MV-4-11 (cell line): ENCODE measurements at regions not wholly inside any gene's neighbourhood (a gene's known extent, or its start where the extent isn't known, plus 50 kb on each side); places are given as distances from the start of the nearest gene placed in this dataset.

Experiments
- DNase-seq: peaks from one replicate; lab custom pipeline; 2025; lab: John Stamatoyannopoulos, UW

- no peak for DNase-seq
Measured at GRCh38 chr2:71936076-71937030, 211.3 kb downstream of the CYP26B1 start.

DNA sequence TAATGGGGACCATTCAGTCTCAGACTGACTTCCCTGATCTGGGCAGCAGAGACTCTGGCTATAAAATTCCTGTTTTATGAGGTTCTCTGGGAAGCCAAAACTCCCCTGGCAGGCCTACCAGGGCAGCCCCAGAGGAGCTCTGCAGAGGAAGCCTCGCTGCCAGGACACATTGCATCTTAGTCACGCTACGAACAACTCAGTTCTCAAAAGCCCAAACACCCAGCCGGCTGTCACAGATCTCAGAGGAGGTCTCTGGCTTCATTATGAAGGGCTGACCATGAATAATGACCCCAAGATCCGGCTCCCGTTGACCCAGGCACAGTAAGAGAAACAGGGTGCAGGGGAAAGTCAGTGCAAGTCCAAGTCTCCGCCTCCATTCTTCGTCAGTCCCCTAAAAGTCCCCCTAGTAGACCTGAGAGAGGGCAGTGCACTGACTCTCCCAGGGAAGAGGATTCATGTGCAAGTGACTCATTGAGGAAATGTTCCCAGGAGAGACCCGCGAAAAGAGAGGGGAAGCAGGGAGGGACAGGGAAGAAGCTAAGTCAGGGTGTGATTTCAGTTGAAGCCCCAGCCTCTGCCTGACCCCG is 212.3 kb downstream of the CYP26B1 start:
- DNase-seq: no peak

GRCh38 chr2:71934595-71935261 is 212.9 kb downstream of the CYP26B1 start:
- DNase-seq: peak; percentile 93

DNA sequence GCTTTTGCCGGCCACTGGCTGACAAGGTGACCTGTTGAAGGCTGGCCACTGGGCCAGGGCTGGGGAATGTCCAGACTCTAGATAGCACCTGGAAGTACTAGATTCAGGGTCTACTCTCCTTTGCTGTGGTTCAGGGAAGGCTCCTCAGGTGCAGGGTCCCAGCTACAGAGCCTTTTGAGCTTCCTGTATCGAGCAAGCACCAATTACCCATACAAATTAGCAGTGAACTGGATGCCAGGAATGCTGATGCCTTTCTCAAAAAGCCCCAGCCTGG is 213.4 kb downstream of the CYP26B1 start:
- DNase-seq: no peak

- no peak for DNase-seq
Measured at GRCh38 chr2:71933467-71934319, 214.0 kb downstream of the CYP26B1 start.

GRCh38 chr2:71932780-71933466 is 214.7 kb downstream of the CYP26B1 start:
- no peak for DNase-seq

DNA sequence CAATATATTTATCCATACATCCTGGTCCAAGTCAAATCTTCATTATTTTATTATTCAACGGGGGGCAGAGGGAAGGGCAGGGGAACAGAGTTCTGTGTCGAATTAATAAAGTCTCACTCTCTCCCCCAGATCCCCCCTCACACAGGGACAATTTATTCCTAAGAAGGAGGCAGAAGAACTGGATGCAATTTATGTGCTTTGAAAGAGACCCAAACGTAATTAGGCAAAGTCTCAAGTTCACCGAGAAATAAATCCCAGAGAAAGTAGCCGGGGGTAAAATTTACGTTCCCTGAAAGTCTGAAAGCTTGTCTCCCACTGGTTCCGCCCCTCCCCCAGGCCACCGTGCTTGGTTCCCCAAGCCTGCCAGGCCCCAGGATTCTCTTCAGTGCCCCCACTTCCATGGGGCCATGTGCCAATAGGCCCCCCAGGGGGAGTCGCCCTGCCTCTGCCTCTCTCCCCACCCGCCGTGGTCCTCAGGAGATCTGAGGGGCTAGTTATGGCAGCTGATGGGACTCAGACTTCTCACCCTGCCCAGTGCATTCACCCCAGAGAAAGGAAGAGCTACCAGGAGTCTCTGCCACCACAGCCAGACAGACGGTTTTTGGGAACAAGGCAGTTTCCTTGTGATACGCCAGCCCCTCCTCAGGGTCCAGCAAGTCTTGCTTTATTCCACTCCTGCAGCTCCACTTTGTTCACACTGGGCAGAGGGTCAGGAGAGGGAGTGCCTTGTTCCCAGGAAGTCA is 215.5 kb downstream of the CYP26B1 start:
- DNase-seq: no peak

DNA sequence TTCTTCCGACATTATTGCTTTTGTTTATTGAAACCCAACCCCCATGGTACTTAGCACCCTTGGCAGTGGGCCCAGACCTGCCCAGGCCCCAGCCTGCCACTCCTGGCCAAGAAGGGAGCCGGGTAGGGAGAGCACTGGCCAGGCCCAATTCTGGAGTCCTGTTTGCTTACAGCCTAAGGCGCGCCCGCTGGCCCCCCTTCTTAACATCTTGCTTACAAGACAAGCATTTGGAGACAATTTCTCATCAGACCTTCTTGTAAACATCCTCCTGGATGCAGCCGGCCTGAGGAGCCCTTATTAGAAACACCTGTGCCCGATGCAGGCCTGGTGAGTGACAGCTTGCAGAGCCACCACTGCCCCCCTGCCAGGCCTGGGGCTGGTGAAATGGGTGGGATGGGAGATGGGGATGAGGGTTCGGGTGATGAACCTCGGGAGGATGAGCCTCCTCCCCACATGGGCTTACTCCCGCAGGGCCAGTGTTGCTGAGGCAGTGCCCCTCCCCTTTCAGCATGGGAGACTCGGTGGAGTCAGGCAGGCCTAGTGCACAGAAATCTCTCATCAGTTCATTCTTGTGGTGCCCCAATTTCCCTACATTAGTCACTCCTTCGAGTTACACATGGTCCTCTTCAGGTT is 217.5 kb downstream of the CYP26B1 start:
- DNase-seq: no peak

GRCh38 chr2:71929482-71929772 is 218.2 kb downstream of the CYP26B1 start:
- no peak for DNase-seq

DNA sequence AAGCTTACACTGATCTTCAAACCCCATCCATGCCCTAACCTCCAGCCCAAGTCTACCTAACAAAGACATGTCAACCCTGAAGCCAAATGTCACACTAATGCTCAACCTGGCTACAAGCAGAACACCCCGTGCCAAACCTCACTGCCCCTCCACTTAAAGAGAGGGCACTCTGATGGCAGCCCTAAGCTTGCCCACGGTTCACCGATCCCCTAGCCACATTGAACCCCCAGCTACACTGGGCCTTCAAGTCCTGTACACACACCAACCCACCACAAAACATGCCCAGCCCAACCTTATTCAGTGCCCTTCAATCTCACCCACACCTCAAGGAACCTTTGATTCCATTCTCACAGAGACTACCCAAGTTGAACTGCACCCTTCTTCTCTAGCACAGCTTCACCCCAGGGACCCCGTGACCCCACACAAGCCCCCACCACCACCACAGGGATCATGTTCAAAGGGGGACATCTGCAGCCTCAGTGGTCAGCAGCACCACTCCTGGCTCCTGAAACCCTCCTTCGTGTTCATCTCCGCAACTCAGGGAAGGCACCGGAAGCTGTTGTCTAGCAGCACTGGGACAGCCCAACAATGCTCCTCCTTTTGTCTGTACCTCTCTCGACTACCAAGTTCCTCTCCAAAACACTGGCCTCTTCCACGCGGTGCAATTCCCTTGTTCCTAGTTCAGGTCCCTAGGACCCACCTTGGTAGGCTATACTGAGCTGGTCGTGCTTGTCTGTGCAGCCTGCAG is 218.8 kb downstream of the CYP26B1 start:
- no peak for DNase-seq

- peak; percentile 8 for DNase-seq
Measured at GRCh38 chr2:71927757-71928715, 219.6 kb downstream of the CYP26B1 start.

DNA sequence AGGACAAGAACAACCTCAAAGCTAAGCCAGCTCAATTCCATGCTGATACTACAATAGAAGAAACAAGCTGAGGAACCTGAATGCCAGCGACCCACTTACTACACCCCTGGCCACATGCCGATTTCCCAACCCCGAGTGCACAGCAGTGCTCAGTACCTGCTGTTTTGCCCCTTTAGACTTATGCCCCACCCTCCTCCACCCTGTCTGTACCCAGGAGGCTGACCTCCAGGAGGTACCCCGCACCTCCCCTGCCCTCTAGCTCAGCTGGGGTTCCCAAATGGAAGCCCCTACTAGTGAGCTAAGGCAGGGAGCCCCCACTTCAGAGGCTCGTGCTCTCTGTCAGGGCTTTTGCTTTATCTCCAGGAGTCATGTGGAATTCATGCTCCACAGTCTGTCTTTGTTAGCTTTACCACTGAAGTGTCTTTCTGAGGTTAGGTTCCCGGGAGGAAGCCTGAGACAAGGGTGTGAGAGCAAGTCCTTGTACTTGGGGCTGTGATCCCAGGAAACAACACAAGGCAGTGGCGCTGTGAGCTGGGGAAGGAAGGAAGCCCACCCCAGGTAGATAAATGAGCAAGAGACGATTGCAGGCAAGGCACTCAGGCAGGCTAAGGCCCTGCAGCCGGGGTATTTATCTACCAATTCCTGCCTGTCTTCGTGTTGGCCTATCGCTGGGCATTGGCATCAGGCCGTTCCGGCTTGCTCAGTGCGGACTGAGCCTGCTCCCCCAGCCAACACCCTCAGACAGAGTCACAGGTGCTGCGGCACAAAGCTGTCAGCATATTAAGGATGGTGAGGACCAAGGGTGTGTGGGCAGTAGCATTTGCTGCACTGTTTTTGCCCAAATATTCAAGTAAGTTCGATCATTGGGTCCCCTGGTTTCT is 220.5 kb downstream of the CYP26B1 start:
- DNase-seq: no peak

DNA sequence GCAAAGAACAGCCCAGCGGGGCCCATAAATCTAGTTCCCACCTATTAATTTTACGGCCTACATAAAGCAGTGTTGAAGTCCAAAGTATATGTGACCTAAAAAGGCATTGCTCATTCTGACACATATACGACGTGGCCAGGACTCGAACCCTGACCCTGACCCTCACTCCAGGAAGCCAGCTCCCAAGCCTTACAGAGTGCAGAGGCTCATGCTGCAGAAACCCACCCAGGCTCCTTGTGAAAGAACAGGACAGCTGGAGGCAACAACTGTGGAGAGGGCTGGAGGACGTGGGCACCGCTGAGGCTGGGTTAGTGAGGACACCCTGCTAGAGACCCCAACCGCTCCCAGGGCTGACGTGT is 221.6 kb downstream of the CYP26B1 start:
- DNase-seq: no peak

DNA sequence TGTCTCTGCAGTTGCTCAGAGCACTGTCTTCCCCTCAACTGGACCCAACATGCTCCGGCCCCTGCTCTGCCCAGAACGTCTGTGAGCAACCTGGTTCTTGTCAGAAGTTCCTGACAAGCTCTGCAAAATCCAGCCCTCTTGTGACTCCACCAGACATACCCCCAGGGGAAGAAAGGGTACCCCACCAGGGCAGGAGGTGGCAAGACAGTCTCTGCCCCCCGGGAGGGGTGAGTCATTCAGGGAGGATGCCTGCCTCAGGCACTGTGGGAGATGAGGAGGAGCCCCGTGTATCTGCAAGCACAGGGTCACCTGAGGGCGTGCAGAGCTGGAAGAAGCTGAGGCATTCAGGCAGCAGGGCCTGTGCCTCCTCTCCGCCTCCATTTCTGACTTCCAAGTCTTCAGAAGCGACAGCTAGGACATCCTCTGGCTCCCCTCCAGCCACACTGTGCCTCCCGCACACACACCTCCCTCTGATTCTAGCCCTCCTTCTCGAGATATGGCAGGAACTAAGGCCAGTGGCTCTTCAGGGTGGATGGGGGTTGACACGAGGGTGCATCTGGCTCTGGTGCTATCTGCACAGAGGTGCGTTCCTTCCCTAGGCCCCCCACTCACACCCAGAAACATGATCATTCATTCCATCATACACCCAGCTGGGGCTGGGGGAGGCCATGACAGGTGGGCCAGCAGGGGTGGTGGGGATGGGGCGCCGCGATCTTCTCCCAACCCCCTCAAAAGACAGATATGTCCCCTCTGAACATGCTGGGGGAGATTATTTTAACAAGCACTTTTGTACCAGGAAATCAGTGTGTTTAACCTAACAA is 222.2 kb downstream of the CYP26B1 start:
- no peak for DNase-seq

DNA sequence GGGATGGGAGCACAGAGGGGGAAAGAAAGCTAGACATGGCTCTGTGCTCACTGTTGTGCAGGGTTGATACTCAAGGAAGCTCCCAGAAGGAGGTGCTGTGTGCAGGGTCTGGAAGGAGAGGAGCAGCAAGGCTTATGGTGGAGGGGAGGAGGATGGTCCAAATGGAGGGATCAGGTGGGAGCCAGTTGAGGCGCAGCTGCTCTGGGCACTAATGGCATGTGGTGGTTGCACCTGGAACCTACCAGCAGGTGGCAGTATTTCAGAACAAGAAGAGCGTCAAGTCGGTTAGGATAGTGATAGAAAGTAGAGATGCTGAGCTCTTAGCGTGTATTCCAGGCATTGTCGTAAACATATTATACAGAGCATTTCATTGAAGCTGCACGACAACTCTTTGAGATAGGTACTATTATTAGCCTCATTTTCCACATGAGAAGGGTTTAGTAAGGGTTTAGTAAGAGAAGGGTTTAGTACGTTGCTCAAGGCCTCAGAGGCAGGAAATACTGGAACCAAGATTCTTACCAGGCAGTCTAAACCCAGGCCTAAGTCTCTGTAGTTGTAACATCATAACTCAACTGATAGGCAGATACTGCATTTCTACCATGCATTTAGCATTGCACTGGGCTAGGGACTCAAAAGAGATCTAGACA is 223.7 kb downstream of the CYP26B1 start:
- peak; percentile 73 for DNase-seq

DNA sequence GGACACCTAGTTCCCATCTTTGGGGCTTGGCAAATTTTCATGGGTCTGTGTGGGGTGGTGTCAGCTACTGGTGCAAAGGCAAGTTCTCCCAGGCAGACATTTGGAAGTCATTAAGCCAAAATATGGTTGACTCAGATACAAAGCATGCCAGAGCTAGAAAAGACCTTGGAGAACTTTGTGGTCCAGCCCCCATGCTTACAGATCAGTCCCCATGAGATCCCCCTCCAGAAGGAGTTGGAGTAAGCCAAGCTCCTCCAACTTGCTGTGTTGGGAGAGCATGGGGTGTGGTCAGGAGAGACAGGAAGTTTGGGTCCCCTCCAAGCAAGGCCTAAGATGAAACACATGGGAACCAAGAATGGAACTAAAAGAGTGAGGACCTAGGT is 224.5 kb downstream of the CYP26B1 start:
- no peak for DNase-seq
